ENCODE measurements at regions not wholly inside any gene's neighbourhood (a gene's known extent, or its start where the extent isn't known, plus 50 kb on each side); places are given as distances from the start of the nearest gene placed in this dataset.
"Not testable (repeated sequence)": the region's sequence is repeated elsewhere in the genome, so short reads cannot be mapped to it uniquely, and the experiment has no call there.

DNA sequence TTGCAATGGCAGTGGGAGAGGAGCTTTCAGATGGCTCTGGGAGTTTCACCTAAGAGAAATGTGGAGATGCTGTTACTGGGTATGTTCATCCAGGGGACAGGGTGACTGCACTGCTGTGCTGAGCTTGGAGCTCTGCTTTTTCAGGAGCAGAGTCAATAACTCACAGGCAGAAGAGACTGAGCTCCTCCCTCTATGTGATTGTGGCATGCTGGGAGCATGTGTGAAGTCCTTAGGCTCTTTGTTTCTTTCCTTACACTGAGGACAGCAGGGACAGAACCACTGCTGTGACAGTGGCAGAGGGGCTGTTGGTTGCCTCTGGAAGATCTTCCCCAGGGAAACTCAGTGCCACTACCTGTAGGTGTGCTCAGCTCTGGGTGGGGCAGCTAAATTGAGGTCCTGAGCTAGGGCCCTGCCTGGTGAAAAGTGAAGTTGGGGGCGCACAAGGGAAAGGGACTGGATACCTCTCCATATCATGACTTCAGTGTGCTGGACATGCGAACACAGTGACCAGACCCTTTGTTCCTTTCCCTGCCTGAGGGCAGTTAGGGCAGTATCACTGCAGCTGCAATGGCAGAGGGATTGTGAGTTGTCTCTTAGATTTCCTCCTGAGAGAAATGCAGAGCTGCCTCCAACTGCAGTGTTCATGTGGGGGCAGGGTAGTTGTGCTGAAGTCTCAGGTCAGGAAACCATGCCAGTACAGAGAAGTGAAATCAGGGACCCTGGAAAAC lies 156.7 kb downstream of the TENT5D start:
- Histone ChIP-seq H3K4me3 (ENCODE audit: low read depth, low read length) (no peak overlapping the region), H3K36me3 (ENCODE audit: control insufficient read depth in 2 of 2, insufficient read depth in 1 of 2, low read length in 2 of 2) (no peaks in the 10 kb centered on the region), H3K4me1 (ENCODE audit: control insufficient read depth, insufficient read depth, low read length) (no peaks in the 10 kb centered on the region), H3K27ac (ENCODE audit: extremely low read depth, low read depth, low read length) (no peak overlapping the region), H3K9me3 (ENCODE audit: control insufficient read depth, insufficient read depth, low read depth, low read length) (no peaks in the 10 kb centered on the region; the same call in 1 of the 2 replicates)
- CTCF ChIA-PET: interaction anchor here (0.7 kb wide), 1 partner anchor 187 kb away, joined by 3 read pairs; no protein-coding TSS in a partner anchor
- POLR2A ChIA-PET: no interaction called here
- TF ChIP-seq ZNF501 (tag by site-specific recombination; IDR thresholded peaks at IDR 0.05) (no peak), ZNF488 (tag by site-specific recombination; IDR thresholded peaks at IDR 0.05) (no peak), RBAK (tag by site-specific recombination; IDR thresholded peaks at IDR 0.05) (no peak), ZNF521 (tag by site-specific recombination; IDR thresholded peaks at IDR 0.05) (no peak), ZNF701 (tag by site-specific recombination; IDR thresholded peaks at IDR 0.05) (no peak), ZNF623 (tag by site-specific recombination; IDR thresholded peaks at IDR 0.05) (no peak), ZNF23 (tag by site-specific recombination; IDR thresholded peaks at IDR 0.05; ENCODE audit: borderline replicate concordance) (no peak), ZNF529 (tag by site-specific recombination; IDR thresholded peaks at IDR 0.05; ENCODE audit: insufficient replicate concordance) (no peak), OSR2 (tag by site-specific recombination; IDR thresholded peaks at IDR 0.05) (no peak), CTCF (tag by site-specific recombination; IDR thresholded peaks at IDR 0.05) (no peak), ZNF626 (tag by site-specific recombination; IDR thresholded peaks at IDR 0.05) (no peak), YY1 (tag by site-specific recombination; IDR thresholded peaks at IDR 0.05) (no peak), ZNF558 (tag by site-specific recombination; IDR thresholded peaks at IDR 0.05) (no peak), HOXD13 (CRISPR knock-in tag; IDR thresholded peaks at IDR 0.05; ENCODE audit: borderline replicate concordance) (no peak), ZBTB48 (tag by site-specific recombination; IDR thresholded peaks at IDR 0.05) (no peak), ZNF423 (tag by site-specific recombination; IDR thresholded peaks at IDR 0.05) (no peak), ZNF37A (tag by site-specific recombination; IDR thresholded peaks at IDR 0.05) (no peak), ZNF792 (tag by site-specific recombination; IDR thresholded peaks at IDR 0.05) (no peak)
- TF ChIP-seq, protein P1, sequence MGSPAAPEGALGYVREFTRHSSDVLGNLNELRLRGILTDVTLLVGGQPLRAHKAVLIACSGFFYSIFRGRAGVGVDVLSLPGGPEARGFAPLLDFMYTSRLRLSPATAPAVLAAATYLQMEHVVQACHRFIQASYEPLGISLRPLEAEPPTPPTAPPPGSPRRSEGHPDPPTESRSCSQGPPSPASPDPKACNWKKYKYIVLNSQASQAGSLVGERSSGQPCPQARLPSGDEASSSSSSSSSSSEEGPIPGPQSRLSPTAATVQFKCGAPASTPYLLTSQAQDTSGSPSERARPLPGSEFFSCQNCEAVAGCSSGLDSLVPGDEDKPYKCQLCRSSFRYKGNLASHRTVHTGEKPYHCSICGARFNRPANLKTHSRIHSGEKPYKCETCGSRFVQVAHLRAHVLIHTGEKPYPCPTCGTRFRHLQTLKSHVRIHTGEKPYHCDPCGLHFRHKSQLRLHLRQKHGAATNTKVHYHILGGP (tag by site-specific recombination; IDR thresholded peaks at IDR 0.05): no peak

DNA sequence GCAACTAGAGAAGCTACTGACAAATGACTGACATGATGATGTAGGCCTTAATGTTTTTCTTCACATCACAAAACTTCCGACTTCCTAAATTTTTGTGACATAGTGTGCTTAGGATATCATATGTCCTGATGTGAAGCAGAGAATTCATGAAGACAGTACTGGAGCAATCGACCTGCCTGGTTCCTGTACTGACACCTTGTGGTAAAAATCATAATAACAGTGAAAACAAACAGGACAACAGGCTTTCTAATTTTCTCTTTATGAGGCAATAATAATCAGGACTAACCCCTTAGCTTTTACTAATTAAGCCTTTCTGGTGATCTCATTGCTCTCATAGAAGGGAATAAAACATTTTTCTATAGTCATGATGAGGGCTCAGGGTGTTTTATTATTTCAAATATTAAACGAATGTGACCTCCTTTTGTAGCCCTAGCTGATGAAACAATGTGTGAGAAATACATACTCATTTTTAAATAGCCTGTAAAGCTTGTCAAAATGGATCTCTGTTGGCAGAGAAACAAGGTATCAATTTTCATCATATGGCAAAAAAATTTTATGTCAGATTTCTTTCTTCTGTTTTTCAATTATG lies 158.4 kb downstream of the TENT5D start:
- Histone ChIP-seq H3K36me3 (ENCODE audit: control insufficient read depth in 2 of 2, insufficient read depth in 1 of 2, low read length in 2 of 2) (no peaks in the 10 kb centered on the region), H3K4me1 (ENCODE audit: control insufficient read depth, insufficient read depth, low read length) (no peaks in the 10 kb centered on the region), H3K4me3 (ENCODE audit: low read depth, low read length) (no peak overlapping the region), H3K9me3 (ENCODE audit: control insufficient read depth, insufficient read depth, low read depth, low read length) (no peaks in the 10 kb centered on the region; the same call in 1 of the 2 replicates), H3K27ac (ENCODE audit: extremely low read depth, low read depth, low read length) (no peak overlapping the region)
- ChIA-PET POLR2A (no interaction called here), CTCF (interaction anchor here (0.6 to 1.6 kb wide), 11 partner anchors 12 to 1790 kb away, joined by 3 to 6 read pairs (median 3); no protein-coding TSS in a partner anchor)
- TF ChIP-seq CTCF (tag by site-specific recombination; IDR thresholded peaks at IDR 0.05): peak; percentile 50; the same call in 1 of the 2 replicates
- peak; percentile 52 for TF ChIP-seq ZNF654 (tag by site-specific recombination; IDR thresholded peaks at IDR 0.05; ENCODE audit: low read depth)
- TF ChIP-seq SALL2 (tag by site-specific recombination; IDR thresholded peaks at IDR 0.05; ENCODE audit: borderline replicate concordance): no peak
- no peak for TF ChIP-seq ZNF624 (tag by site-specific recombination; IDR thresholded peaks at IDR 0.05)
- peak; percentile 49 for TF ChIP-seq PRDM1 (tag by site-specific recombination; IDR thresholded peaks at IDR 0.05)
- 0 out of 2 replicates have a peak, but pooled peaks have one; percentile 25 for TF ChIP-seq ZNF660 (tag by site-specific recombination; IDR thresholded peaks at IDR 0.05)
- no peak for TF ChIP-seq ZNF138 (tag by site-specific recombination; IDR thresholded peaks at IDR 0.05; ENCODE audit: borderline replicate concordance)
- no peak for TF ChIP-seq ZNF132 (tag by site-specific recombination; IDR thresholded peaks at IDR 0.05; ENCODE audit: borderline replicate concordance)

DNA sequence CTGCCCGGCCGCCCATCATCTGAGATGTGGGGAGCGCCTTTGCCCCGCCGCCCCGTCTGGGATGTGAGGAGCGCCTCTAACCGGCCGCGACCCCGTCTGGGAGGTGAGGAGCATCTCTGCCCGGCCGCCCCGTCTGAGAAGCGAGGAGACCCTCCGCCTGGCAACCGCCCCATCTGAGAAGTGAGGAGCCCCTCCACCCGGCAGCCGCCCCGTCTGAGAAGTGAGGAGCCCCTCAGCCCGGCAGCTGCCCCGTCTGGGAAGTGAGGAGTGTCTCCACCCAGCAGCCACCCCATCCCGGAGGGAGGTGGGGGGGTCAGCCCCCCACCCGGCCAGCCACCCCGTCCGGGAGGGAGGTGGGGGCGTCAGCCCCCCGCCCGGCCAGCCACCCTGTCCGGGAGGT lies 170.7 kb downstream of the TENT5D start:
- H3K4me3 ChIP-seq (ENCODE audit: low read depth, low read length); H3K36me3 ChIP-seq (ENCODE audit: control insufficient read depth in 2 of 2, insufficient read depth in 1 of 2, low read length in 2 of 2); CTCF ChIA-PET; H3K9me3 ChIP-seq (ENCODE audit: control insufficient read depth, insufficient read depth, low read depth, low read length); H3K4me1 ChIP-seq (ENCODE audit: control insufficient read depth, insufficient read depth, low read length); H3K27ac ChIP-seq (ENCODE audit: extremely low read depth, low read depth, low read length); POLR2A ChIA-PET: not testable (repeated sequence)

Measured in HEK293 (cell line).